Hepatocyte (in vitro differentiated cells): ENCODE measurements at regions not wholly inside any gene's neighbourhood (a gene's known extent, or its start where the extent isn't known, plus 50 kb on each side); places are given as distances from the start of the nearest gene placed in this dataset.
"Not testable (repeated sequence)": the region's sequence is repeated elsewhere in the genome, so short reads cannot be mapped to it uniquely, and the experiment has no call there.

ENCODE experiments used
- DNase-seq: peaks from one replicate; pipeline ENCODE4 v3.0.0-alpha.2; 2016; ENCODE audit warnings: low spot score
- H2AFZ ChIP-seq: fragments of 200-600 bp; sonication (generic); 2 replicates; pipeline ENCODE4 v1.6.0; 2016; ENCODE audit warnings: antibody characterized with exemption, mild to moderate bottlenecking
- H3K27ac ChIP-seq: fragments of 200-600 bp; sonication (generic); 2 replicates; pipeline ENCODE4 v1.5.1; 2016; ENCODE audit warnings: mild to moderate bottlenecking
- H3K27me3 ChIP-seq: fragments of 200-600 bp; sonication (generic); 2 replicates; pipeline ENCODE4 v1.6.1; 2016
- H3K36me3 ChIP-seq: fragments of 200-600 bp; sonication (generic); replicated peaks from 2 replicates; pipeline ENCODE4 v1.5.1; 2016; ENCODE audit warnings: low read depth; ENCODE audit not compliant: insufficient read depth
- H3K4me1 ChIP-seq: fragments of 200-600 bp; sonication (generic); 2 replicates; pipeline ENCODE4 v1.5.1; 2016; ENCODE audit warnings: mild to moderate bottlenecking, moderate library complexity; ENCODE audit not compliant: insufficient read depth
- H3K4me2 ChIP-seq: fragments of 200-600 bp; sonication (generic); 2 replicates; pipeline ENCODE4 v1.6.0; 2016
- H3K4me3 ChIP-seq: fragments of 200-600 bp; sonication (generic); 2 replicates; pipeline ENCODE4 v1.5.1; 2016; ENCODE audit warnings: mild to moderate bottlenecking
- H3K79me2 ChIP-seq: fragments of 200-600 bp; sonication (generic); 2 replicates; pipeline ENCODE4 v1.6.0; 2017; ENCODE audit warnings: mild to moderate bottlenecking
- H3K9me2 ChIP-seq: fragments of 200-600 bp; sonication (generic); replicated peaks from 2 replicates; pipeline ENCODE4 v1.6.0; 2017; ENCODE audit warnings: mild to moderate bottlenecking; ENCODE audit not compliant: insufficient read depth
- H3K9me3 ChIP-seq: fragments of 200-600 bp; sonication (generic); 2 replicates; pipeline ENCODE4 v1.5.1; 2016; ENCODE audit warnings: low read depth, mild to moderate bottlenecking
- H4K20me1 ChIP-seq: fragments of 200-600 bp; sonication (generic); 2 replicates; pipeline ENCODE4 v1.6.0; 2016; ENCODE audit warnings: mild to moderate bottlenecking; ENCODE audit not compliant: insufficient read depth, poor library complexity, severe bottlenecking
- CTCF ChIP-seq: fragments of 200-600 bp; sonication (generic); IDR thresholded peaks from 2 replicates; pipeline ENCODE4 v1.5.1; 2016; ENCODE audit warnings: antibody characterized with exemption, mild to moderate bottlenecking; ENCODE audit not compliant: poor library complexity
- EZH2 ChIP-seq: fragments of 200-600 bp; sonication (generic); IDR thresholded peaks from 2 replicates; pipeline ENCODE4 v1.6.1; 2016; ENCODE audit warnings: antibody characterized with exemption, mild to moderate bottlenecking, borderline replicate concordance
- EZH2phosphoT487 ChIP-seq: fragments of 200-600 bp; sonication (generic); IDR thresholded peaks from one replicate; pipeline ENCODE4 v1.6.1; 2018; ENCODE audit warnings: antibody characterized with exemption, mild to moderate bottlenecking, low read depth, moderate library complexity; ENCODE audit not compliant: unreplicated experiment, severe bottlenecking
- WGBS: methylation state at CpG from one replicate; pipeline ENCODE4 v1.1.6; 2016; ENCODE audit warnings: low lambda C conversion rate; ENCODE audit errors: missing lambda C conversion rate; 5-methylcytosine and 5-hydroxymethylcytosine counted together

- no peaks in the 10 kb centered on the region for H3K36me3 ChIP-seq
- WGBS: 97% methylated on average over 8 of the region's 8 CpGs
- no peaks in the 10 kb centered on the region for H4K20me1 ChIP-seq
- H2AFZ ChIP-seq: no peak overlapping the region
- no peak overlapping the region for H3K27ac ChIP-seq
- no peaks in the 10 kb centered on the region for H3K27me3 ChIP-seq
- H3K9me2 ChIP-seq: no peaks in the 10 kb centered on the region
- no peak for TF ChIP-seq EZH2phosphoT487
- no peak for TF ChIP-seq EZH2
- no peak for TF ChIP-seq CTCF
- H3K4me1 ChIP-seq: no peaks in the 10 kb centered on the region
- H3K4me3 ChIP-seq: no peak overlapping the region
- H3K9me3 ChIP-seq: no peaks in the 10 kb centered on the region
- no peaks in the 10 kb centered on the region for H3K79me2 ChIP-seq
- H3K4me2 ChIP-seq: no peak overlapping the region
- DNase-seq: no peak
Observed at GRCh38 chr3:66838704-66839103, 159.4 kb upstream of the KBTBD8 start.

- H3K4me2 ChIP-seq: no peak overlapping the region
- 96% methylated on average over 6 of the region's 6 CpGs for WGBS
- TF ChIP-seq EZH2: no peak
- no peak for TF ChIP-seq CTCF
- no peak for TF ChIP-seq EZH2phosphoT487
Observed at GRCh38 chr3:66839508-66839907, 158.6 kb upstream of the KBTBD8 start.

GRCh38 chr3:66842761-66843464 is 155.2 kb upstream of the KBTBD8 start:
- H2AFZ ChIP-seq, H3K4me1 ChIP-seq, H3K4me2 ChIP-seq, H3K79me2 ChIP-seq, H3K4me3 ChIP-seq, H3K27ac ChIP-seq, H3K27me3 ChIP-seq, H3K9me3 ChIP-seq, H3K36me3 ChIP-seq, H4K20me1 ChIP-seq, H3K9me2 ChIP-seq, DNase-seq: not testable (repeated sequence)
- WGBS: 79% methylated on average over 18 of the region's 18 CpGs

More at GRCh38 chr3:66839508-66839907, 158.6 kb upstream of the KBTBD8 start:
- no peaks in the 10 kb centered on the region for H3K9me3 ChIP-seq
- no peak overlapping the region for H3K27ac ChIP-seq
- no peak overlapping the region for H2AFZ ChIP-seq
- H3K9me2 ChIP-seq: no peaks in the 10 kb centered on the region
- H3K27me3 ChIP-seq: no peaks in the 10 kb centered on the region
- H3K4me1 ChIP-seq: no peaks in the 10 kb centered on the region
- H4K20me1 ChIP-seq: no peaks in the 10 kb centered on the region
- H3K79me2 ChIP-seq: no peaks in the 10 kb centered on the region
- no peak for DNase-seq
- H3K36me3 ChIP-seq: no peaks in the 10 kb centered on the region
- no peak overlapping the region for H3K4me3 ChIP-seq

- Histone ChIP-seq H3K27me3 (no peaks in the 10 kb centered on the region), H3K4me3 (no peak overlapping the region), H3K79me2 (no peaks in the 10 kb centered on the region), H3K27ac (no peak overlapping the region), H4K20me1 (no peaks in the 10 kb centered on the region), H3K9me2 (no peaks in the 10 kb centered on the region), H3K4me2 (no peak overlapping the region), H3K36me3 (no peaks in the 10 kb centered on the region), H3K4me1 (no peaks in the 10 kb centered on the region), H3K9me3 (no peaks in the 10 kb centered on the region), H2AFZ (no peak overlapping the region)
- no peak for DNase-seq
- TF ChIP-seq EZH2phosphoT487 (no peak), EZH2 (no peak), CTCF (no peak)
- WGBS: 85% methylated on average over 5 of the region's 5 CpGs
Observed at GRCh38 chr3:66851894-66852613, 146.1 kb upstream of the KBTBD8 start.
